ENCODE measurements at regions not wholly inside any gene's neighbourhood (a gene's known extent, or its start where the extent isn't known, plus 50 kb on each side); places are given as distances from the start of the nearest gene placed in this dataset.

GRCh38 chr1:192713921-192714320 is 78.0 kb downstream of the RGS13 start:
- no peak for TF ChIP-seq CTCF (IDR thresholded peaks at IDR 0.05)
- ATAC-seq (ENCODE audit: low FRiP score) (no peak), DNase-seq (ENCODE audit: low spot score) (no peak)

GRCh38 chr1:192724670-192725069 is 84.2 kb upstream of the RGS2 start:
- DNase-seq (ENCODE audit: low spot score) (no peak), ATAC-seq (ENCODE audit: low FRiP score) (no peak)
- no peak for TF ChIP-seq CTCF (IDR thresholded peaks at IDR 0.05)

DNA sequence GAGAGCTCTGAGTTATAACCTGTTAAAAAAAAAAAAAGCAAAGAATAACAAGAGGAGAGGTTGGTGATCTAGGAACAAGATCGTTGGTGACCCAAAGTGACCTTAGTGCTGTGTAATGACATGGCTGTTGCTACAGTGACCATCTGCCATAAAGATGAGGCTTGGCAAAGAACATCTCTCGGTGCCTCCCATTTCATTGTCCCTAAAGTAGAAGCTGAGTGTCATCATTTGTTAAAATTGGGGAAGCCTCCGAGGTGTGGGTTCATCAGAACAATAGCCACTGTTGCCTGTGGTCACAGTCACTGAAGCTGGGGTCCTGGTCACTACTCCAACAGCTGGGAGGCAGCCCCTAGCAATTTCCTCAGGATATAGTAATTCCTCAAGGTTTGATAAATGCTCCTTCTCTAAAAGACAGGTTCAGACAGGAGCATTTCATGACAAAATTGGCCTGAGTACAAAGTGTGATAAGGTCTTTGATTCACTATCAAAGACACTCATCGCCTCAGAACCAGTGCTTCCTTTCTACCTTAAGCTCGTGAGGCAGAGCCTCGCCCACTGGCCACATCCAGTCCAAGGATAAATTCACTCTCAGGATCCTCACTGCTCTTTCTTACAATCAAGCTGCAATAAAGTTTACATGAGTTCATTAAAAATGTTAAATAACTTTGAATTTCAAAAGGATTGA is 81.9 kb upstream of the RGS2 start:
- no peak for ATAC-seq (ENCODE audit: low FRiP score)
- TF ChIP-seq CTCF (IDR thresholded peaks at IDR 0.05): no peak
- no peak for DNase-seq (ENCODE audit: low spot score)

DNA sequence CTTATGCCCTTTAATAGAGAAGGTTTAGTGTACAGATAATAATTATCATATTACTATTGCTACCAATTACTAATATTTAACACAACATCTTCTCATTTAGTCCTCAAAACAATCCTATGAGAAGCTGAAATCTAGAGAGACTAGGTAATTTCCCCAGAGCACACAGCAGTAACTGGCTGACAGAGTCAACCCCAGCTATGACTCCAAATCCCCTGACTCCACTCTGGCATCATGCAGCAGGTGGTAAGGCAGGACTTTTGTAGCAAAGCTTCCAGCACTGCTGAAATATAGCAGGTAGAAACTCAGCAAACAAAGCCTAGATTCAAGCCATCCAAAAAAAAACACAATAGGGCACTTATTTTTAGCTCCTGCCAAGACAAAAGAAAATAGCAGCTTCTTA is 79.3 kb upstream of the RGS2 start:
- no peak for ATAC-seq (ENCODE audit: low FRiP score)
- no peak for TF ChIP-seq CTCF (IDR thresholded peaks at IDR 0.05)

DNA sequence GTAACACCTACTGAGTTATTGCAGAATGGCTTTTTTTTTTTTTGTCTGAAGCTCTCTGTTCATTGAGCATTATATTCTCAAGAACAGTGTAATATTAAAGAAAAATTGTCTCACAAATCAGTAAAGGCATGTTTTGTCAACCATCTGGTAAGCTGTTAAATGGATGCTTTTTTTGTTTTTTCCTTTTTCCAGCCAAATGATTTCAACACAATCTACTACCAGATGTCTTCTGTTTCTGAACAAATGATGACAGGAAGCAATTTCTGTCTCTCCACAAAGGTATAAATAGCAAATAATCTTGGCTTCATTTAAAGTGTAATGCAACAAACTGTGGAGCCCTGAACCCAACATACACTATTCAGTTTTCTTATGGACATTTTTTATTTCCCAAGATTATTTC is 78.6 kb upstream of the RGS2 start:
- ATAC-seq (ENCODE audit: low FRiP score) (no peak), DNase-seq (ENCODE audit: low spot score) (no peak)
- no peak for TF ChIP-seq CTCF (IDR thresholded peaks at IDR 0.05)

More for the DNA sequence above, 79.3 kb upstream of the RGS2 start:
- DNase-seq (ENCODE audit: low spot score): no peak

- ATAC-seq (ENCODE audit: low FRiP score) (no peak), DNase-seq (ENCODE audit: low spot score) (no peak)
- TF ChIP-seq CTCF (IDR thresholded peaks at IDR 0.05): no peak
These were observed 76.1 kb upstream of the RGS2 start for GRCh38 chr1:192732787-192733186.

DNA sequence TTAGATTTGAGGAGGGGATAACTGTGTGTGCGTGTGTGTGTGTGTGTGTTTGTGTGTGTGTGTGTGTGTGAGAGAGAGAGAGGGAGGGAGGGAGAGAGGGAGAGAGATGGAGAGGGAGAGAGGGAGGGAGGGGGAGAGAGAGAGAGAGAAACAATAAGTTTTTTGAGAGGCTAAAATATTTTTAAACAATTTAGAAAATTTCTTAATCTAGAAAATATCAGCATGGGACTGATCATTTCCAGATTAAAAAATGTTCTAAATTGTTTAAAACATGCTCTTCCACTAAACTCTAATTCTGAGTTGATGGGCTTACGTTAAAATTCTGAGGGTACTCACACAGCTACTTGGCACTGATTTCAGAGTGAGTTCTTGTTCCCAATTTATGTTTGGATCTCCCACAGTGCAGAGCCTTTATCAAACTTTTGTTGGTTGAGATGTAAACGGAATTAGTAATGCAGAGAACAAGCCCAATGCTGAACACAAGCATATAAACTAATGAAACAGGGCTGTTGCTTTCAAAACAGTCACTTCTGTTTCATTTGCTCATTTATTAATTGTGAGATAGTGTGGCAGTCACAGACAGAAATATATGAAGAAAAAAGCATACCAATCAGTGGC is 73.4 kb upstream of the RGS2 start:
- TF ChIP-seq CTCF (IDR thresholded peaks at IDR 0.05): no peak
- ATAC-seq (ENCODE audit: low FRiP score) (no peak), DNase-seq (ENCODE audit: low spot score) (no peak)
